Peyer's patch (tissue), 4 donors: ENCODE measurements at regions not wholly inside any gene's neighbourhood (a gene's known extent, or its start where the extent isn't known, plus 50 kb on each side); places are given as distances from the start of the nearest gene placed in this dataset.

Experiments
- DNase-seq, 3 donors: peaks; one replicate each; pipeline ENCODE4 v3.0.0-alpha.2; 2017 to 2019
- H3K27ac ChIP-seq, 4 donors: fragments of 200-600 bp; sonication (generic); one replicate each; pipeline ENCODE4 v1.5.1; 2016 to 2019
- H3K27me3 ChIP-seq, 2 donors: fragments of 200-600 bp; sonication (generic); one replicate each; pipeline ENCODE4 v1.5.1; 2019
- H3K36me3 ChIP-seq, 3 donors: fragments of 200-600 bp; sonication (generic); one replicate each; pipeline ENCODE4 v1.5.1; 2016 to 2019
- H3K4me1 ChIP-seq, 4 donors: fragments of 200-600 bp; sonication (generic); one replicate each; pipeline ENCODE4 v1.5.1; 2016 to 2019
- H3K4me3 ChIP-seq, 4 donors: fragments of 200-600 bp; sonication (generic); 1 replicate in 3 of 4; 2 replicates in 1 of 4; pipeline ENCODE4 v1.5.1; 2016 to 2019; ENCODE audit warnings: mild to moderate bottlenecking in 1 of 4
- H3K9me3 ChIP-seq, 4 donors: fragments of 200-600 bp; sonication (generic); one replicate each; pipeline ENCODE4 v1.5.1; 2016 to 2019; ENCODE audit warnings: mild to moderate bottlenecking in 1 of 4
- POLR2A ChIP-seq, 2 donors: fragments of 450-650 bp; IDR thresholded peaks; one replicate each; pipeline ENCODE4 v1.5.1; 2017; ENCODE audit warnings: antibody characterized with exemption in 2 of 2, mild to moderate bottlenecking in 2 of 2, moderate library complexity in 2 of 2
- TF ChIP-seq, protein P1 (sequence below), 6 experiments: fragments of 450-650 bp in 4 of 6; fragments of 200-600 bp in 2 of 6; sonication (generic) in 1 of 6; IDR thresholded peaks; one replicate each; pipeline ENCODE4 v1.5.1; 2017 to 2019; ENCODE audit warnings: antibody characterized with exemption in 6 of 6, mild to moderate bottlenecking in 3 of 6, moderate library complexity in 1 of 6

DNA sequence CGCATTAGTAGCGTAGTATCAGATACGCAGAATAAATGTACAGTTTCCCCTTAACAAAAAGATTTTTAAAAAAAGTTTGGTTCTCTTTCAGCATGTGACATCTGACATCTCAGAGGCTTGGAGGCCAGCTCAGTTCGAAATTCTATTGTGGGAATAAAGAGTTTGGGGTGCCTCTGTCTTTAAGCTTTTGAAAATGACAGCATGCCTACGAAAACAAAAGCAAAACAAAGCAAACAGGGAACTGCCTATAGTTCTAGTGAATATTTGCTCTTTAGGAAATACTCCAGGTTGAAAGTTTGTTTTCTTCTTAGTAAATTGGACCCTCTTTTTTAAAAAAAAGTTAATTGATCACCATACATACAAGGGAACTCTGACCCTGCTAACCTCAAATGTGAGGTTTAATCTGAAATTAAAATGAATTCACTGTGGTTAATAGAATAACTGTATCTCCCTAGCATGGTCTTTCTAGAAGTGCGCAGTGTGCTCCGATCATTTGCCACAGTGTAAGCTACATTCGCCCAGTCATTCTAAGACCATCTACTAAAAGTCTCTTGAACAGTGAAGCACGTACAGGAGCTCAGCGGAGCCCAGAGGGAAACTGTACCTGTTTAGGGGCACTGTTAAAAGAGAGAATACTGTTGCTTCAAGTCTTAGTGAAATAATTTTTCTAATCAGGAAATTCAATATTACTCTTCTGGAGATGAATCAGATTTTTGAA is 347.0 kb upstream of the CDH2 start:
- Histone ChIP-seq H3K4me3 (no peak overlapping the region), H3K27me3 (no peaks in the 10 kb centered on the region), H3K4me1 (no peaks in the 10 kb centered on the region), H3K27ac (no peak overlapping the region), H3K36me3 (no peaks in the 10 kb centered on the region), H3K9me3 (no peaks in the 10 kb centered on the region)
- DNase-seq: no peak
- TF ChIP-seq POLR2A (IDR thresholded peaks at IDR 0.05): no peak
- TF ChIP-seq, protein P1, sequence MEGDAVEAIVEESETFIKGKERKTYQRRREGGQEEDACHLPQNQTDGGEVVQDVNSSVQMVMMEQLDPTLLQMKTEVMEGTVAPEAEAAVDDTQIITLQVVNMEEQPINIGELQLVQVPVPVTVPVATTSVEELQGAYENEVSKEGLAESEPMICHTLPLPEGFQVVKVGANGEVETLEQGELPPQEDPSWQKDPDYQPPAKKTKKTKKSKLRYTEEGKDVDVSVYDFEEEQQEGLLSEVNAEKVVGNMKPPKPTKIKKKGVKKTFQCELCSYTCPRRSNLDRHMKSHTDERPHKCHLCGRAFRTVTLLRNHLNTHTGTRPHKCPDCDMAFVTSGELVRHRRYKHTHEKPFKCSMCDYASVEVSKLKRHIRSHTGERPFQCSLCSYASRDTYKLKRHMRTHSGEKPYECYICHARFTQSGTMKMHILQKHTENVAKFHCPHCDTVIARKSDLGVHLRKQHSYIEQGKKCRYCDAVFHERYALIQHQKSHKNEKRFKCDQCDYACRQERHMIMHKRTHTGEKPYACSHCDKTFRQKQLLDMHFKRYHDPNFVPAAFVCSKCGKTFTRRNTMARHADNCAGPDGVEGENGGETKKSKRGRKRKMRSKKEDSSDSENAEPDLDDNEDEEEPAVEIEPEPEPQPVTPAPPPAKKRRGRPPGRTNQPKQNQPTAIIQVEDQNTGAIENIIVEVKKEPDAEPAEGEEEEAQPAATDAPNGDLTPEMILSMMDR (IDR thresholded peaks at IDR 0.05): no peak

DNA sequence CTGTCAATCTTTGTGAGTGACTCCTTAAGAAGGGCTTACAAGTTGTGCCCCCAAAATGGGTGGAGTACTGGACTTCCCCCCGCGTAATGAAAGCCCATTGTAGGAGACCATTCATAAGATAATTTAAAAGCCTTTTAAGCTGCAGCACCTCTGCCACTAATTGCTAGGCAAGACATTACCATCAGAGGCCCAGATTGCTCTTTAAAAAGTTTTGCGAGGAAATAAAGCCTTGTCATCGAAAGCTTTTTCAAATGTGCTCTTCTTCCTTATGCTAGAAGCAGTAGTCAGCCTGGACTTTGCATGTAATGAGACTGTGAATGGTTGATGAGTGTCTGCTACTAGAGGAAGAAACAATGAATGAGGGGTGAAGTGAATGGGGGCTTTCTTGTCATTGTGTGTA is 345.3 kb upstream of the CDH2 start:
- DNase-seq: no peak
- no peaks in the 10 kb centered on the region for H3K4me1 ChIP-seq
- H3K36me3 ChIP-seq: no peaks in the 10 kb centered on the region
- no peak overlapping the region for H3K27ac ChIP-seq
- TF ChIP-seq POLR2A (IDR thresholded peaks at IDR 0.05): no peak
- TF ChIP-seq, protein P1 (IDR thresholded peaks at IDR 0.05): no peak
- no peaks in the 10 kb centered on the region for H3K9me3 ChIP-seq
- no peaks in the 10 kb centered on the region for H3K27me3 ChIP-seq
- H3K4me3 ChIP-seq: no peak overlapping the region

GRCh38 chr18:28519997-28520396 is 343.1 kb upstream of the CDH2 start:
- Histone ChIP-seq H3K4me3 (no peak overlapping the region), H3K9me3 (no peaks in the 10 kb centered on the region), H3K4me1 (no peaks in the 10 kb centered on the region), H3K36me3 (no peaks in the 10 kb centered on the region), H3K27me3 (no peaks in the 10 kb centered on the region), H3K27ac (no peak overlapping the region)
- TF ChIP-seq, protein P1 (IDR thresholded peaks at IDR 0.05): no peak
- no peak for TF ChIP-seq POLR2A (IDR thresholded peaks at IDR 0.05)
- no peak for DNase-seq

DNA sequence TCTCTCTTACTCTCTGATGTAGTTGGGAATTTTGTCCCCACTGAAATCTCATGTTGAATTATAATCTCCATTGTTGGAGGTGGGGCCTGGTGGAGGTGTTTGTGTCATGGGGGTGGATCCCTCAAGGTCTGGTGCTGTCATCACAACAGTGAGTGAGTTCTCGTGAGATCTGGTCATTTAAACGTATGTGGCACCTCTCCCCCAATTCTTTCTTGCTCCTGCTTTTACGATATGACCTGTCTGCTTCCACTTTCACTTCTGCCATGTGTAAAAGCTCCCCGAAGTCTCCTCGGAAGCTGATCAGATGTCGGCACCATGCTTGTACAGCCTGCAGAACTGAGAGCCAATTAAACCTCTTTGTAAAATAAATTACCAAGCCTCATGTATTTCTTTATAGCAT is 337.8 kb upstream of the CDH2 start:
- TF ChIP-seq POLR2A (IDR thresholded peaks at IDR 0.05): no peak
- TF ChIP-seq, protein P1 (IDR thresholded peaks at IDR 0.05): no peak
- Histone ChIP-seq H3K9me3 (no peaks in the 10 kb centered on the region), H3K27me3 (no peaks in the 10 kb centered on the region), H3K4me1 (no peaks in the 10 kb centered on the region), H3K27ac (no peak overlapping the region), H3K4me3 (no peak overlapping the region), H3K36me3 (no peaks in the 10 kb centered on the region)
- DNase-seq: no peak

DNA sequence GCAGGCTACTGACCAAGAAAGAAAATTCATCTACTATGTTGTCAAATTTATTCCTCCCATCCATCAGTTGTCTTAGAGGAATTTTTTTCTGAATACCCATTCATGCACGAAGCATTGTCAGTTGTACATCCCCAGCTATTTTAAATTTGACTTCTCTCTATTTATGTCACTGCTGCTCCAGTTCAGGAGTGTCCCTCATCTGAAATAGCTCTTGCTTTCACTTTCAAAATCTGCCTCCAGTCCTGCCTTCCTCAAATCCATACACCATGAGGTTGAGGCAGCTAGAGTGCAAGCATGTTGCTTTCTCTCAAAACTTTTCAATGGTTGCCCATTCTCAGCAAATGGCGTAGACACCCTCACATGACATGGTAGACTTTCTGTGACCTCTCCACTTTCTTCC is 335.4 kb upstream of the CDH2 start:
- Histone ChIP-seq H3K4me1 (no peaks in the 10 kb centered on the region), H3K36me3 (no peaks in the 10 kb centered on the region), H3K9me3 (no peaks in the 10 kb centered on the region), H3K4me3 (no peak overlapping the region), H3K27me3 (no peaks in the 10 kb centered on the region), H3K27ac (no peak overlapping the region)
- DNase-seq: no peak
- TF ChIP-seq, protein P1 (IDR thresholded peaks at IDR 0.05): no peak
- no peak for TF ChIP-seq POLR2A (IDR thresholded peaks at IDR 0.05)

DNA sequence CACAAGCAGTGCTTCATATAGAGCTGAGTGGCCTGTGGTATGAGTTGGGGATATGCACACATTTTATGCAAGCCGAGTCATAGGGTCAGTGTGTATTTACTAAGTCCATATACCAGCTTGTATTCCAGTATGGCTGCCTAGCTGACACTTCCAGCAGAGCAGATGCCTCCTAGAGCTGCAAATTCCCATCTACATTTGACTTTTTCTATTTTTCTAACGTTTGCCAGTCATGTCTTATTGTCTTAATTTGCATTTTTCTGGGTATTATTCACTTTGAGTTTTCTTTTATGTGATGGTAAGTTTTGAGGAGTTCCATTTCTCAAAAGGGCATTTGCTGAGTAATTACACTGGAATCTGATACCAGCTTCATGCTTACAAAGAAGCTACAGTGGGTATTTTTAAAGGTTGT is 334.5 kb upstream of the CDH2 start:
- TF ChIP-seq, protein P1 (IDR thresholded peaks at IDR 0.05): no peak
- TF ChIP-seq POLR2A (IDR thresholded peaks at IDR 0.05): no peak
- no peak overlapping the region for H3K4me3 ChIP-seq
- H3K9me3 ChIP-seq: no peaks in the 10 kb centered on the region
- no peak overlapping the region for H3K27ac ChIP-seq
- no peak for DNase-seq
- H3K4me1 ChIP-seq: no peaks in the 10 kb centered on the region
- no peaks in the 10 kb centered on the region for H3K27me3 ChIP-seq
- no peaks in the 10 kb centered on the region for H3K36me3 ChIP-seq
